Right atrium auricular region (tissue), 2 donors: ENCODE measurements at regions not wholly inside any gene's neighbourhood (a gene's known extent, or its start where the extent isn't known, plus 50 kb on each side); places are given as distances from the start of the nearest gene placed in this dataset.

Source experiments
- DNase-seq: peaks from one replicate; pipeline ENCODE4 v3.0.0-alpha.2; 2019; ENCODE audit warnings: low spot score
- H3K27ac ChIP-seq, 2 donors: fragments of 200-600 bp; sonication (generic); 1 replicate in 1 of 2; 2 replicates in 1 of 2; pipeline ENCODE4 v1.5.1; 2016 to 2019
- H3K27me3 ChIP-seq, 2 donors: fragments of 200-600 bp; sonication (generic); one replicate each; pipeline versions ENCODE4 v1.5.1 to v1.6.0; 2017 to 2019
- H3K36me3 ChIP-seq: fragments of 200-600 bp; sonication (generic); one replicate; pipeline ENCODE4 v1.5.1; 2016
- H3K4me1 ChIP-seq, 2 donors: fragments of 200-600 bp; sonication (generic); one replicate each; pipeline versions ENCODE4 v1.5.1 to v1.6.0; 2017 to 2019
- H3K4me3 ChIP-seq, 2 donors: fragments of 200-600 bp; sonication (generic); 1 replicate in 1 of 2; 2 replicates in 1 of 2; pipeline ENCODE4 v1.5.1; 2017 to 2019; ENCODE audit warnings: mild to moderate bottlenecking in 1 of 2, moderate library complexity in 1 of 2
- H3K9me3 ChIP-seq, 2 donors: fragments of 200-600 bp; sonication (generic); one replicate each; pipeline ENCODE4 v1.5.1; 2019
- CTCF ChIP-seq, 2 donors: fragments of 200-600 bp; sonication (generic); IDR thresholded peaks; one replicate each; pipeline ENCODE4 v1.5.1; 2019; ENCODE audit warnings: antibody characterized with exemption in 2 of 2

GRCh38 chr12:77323788-77324415, 258.5 kb upstream of the E2F7 start:
- no peak overlapping the region for H3K27ac ChIP-seq
- DNase-seq = no peak
- H3K4me3 ChIP-seq = peak overlapping the region in 1 of 2 donors; percentile 62
- H3K9me3 ChIP-seq = no peaks in the 10 kb centered on the region
- H3K27me3 ChIP-seq = no peaks in the 10 kb centered on the region
- H3K36me3 ChIP-seq = no peaks in the 10 kb centered on the region
- H3K4me1 ChIP-seq = peaks cover 0 to 8% of the 10 kb centered on the region in 2 donors
- no peak for TF ChIP-seq CTCF (IDR thresholded peaks at IDR 0.05)

- no peak for DNase-seq
- Histone ChIP-seq H3K36me3 (no peaks in the 10 kb centered on the region), H3K4me1 (peaks cover 0 to 5% of the 10 kb centered on the region in 2 donors), H3K4me3 (no peak overlapping the region), H3K27ac (no peak overlapping the region), H3K27me3 (no peaks in the 10 kb centered on the region), H3K9me3 (no peaks in the 10 kb centered on the region)
- TF ChIP-seq CTCF (IDR thresholded peaks at IDR 0.05) = no peak
Measured at GRCh38 chr12:77319166-77319565, 253.8 kb upstream of the E2F7 start.

- no peak for TF ChIP-seq CTCF (IDR thresholded peaks at IDR 0.05)
- DNase-seq = no peak
- Histone ChIP-seq H3K36me3 (no peaks in the 10 kb centered on the region), H3K9me3 (no peaks in the 10 kb centered on the region), H3K27me3 (no peaks in the 10 kb centered on the region), H3K4me1 (no peaks in the 10 kb centered on the region), H3K4me3 (no peak overlapping the region), H3K27ac (no peak overlapping the region)
Measured at GRCh38 chr12:77315407-77315806, 250.0 kb upstream of the E2F7 start.

- H3K4me3 ChIP-seq = no peak overlapping the region
- H3K4me1 ChIP-seq = no peaks in the 10 kb centered on the region
- H3K36me3 ChIP-seq = no peaks in the 10 kb centered on the region
- no peaks in the 10 kb centered on the region for H3K27me3 ChIP-seq
- no peak for TF ChIP-seq CTCF (IDR thresholded peaks at IDR 0.05)
- H3K27ac ChIP-seq = no peak overlapping the region
- no peaks in the 10 kb centered on the region for H3K9me3 ChIP-seq
- no peak for DNase-seq
Measured at GRCh38 chr12:77314378-77315052, 249.1 kb upstream of the E2F7 start.

GRCh38 chr12:77308056-77308455, 242.7 kb upstream of the E2F7 start:
- Histone ChIP-seq H3K9me3 (no peaks in the 10 kb centered on the region), H3K27me3 (no peaks in the 10 kb centered on the region), H3K27ac (no peak overlapping the region), H3K4me3 (no peak overlapping the region), H3K36me3 (no peaks in the 10 kb centered on the region), H3K4me1 (no peaks in the 10 kb centered on the region)
- no peak for TF ChIP-seq CTCF (IDR thresholded peaks at IDR 0.05)
- no peak for DNase-seq
